ENCODE measurements at regions not wholly inside any gene's neighbourhood (a gene's known extent, or its start where the extent isn't known, plus 50 kb on each side); places are given as distances from the start of the nearest gene placed in this dataset.

GRCh38 chr6:134535831-134536230 lies 217.9 kb upstream of the SGK1 start:
- no peak overlapping the region for H3K4me3 ChIP-seq (replicated peaks; ENCODE audit: insufficient read depth, low read length)
- no peaks in the 10 kb centered on the region for H3K27me3 ChIP-seq (ENCODE audit: insufficient read depth, poor library complexity, severe bottlenecking)
- no peak for TF ChIP-seq REST (IDR thresholded peaks at IDR 0.05; ENCODE audit: insufficient replicate concordance, low read depth)
- TF ChIP-seq CTCF (IDR thresholded peaks at IDR 0.05; ENCODE audit: insufficient read depth, low read length) = no peak
- no peak for TF ChIP-seq POLR2AphosphoS5 (IDR thresholded peaks at IDR 0.05; ENCODE audit: low read depth)
- TF ChIP-seq GABPA (IDR thresholded peaks at IDR 0.05; ENCODE audit: low read depth) = no peak
- TF ChIP-seq SPI1 (IDR thresholded peaks at IDR 0.05; ENCODE audit: borderline replicate concordance, low read depth) = no peak
- no peak for DNase-seq (ENCODE audit: low read depth in 1 of 2, low spot score in 1 of 2)
- H3K27ac ChIP-seq (replicated peaks) = no peak overlapping the region

- no peaks in the 10 kb centered on the region for H3K27me3 ChIP-seq (ENCODE audit: insufficient read depth, poor library complexity, severe bottlenecking)
- no peak for DNase-seq (ENCODE audit: low read depth in 1 of 2, low spot score in 1 of 2)
- H3K27ac ChIP-seq (replicated peaks) = no peak overlapping the region
- no peak overlapping the region for H3K4me3 ChIP-seq (replicated peaks; ENCODE audit: insufficient read depth, low read length)
- TF ChIP-seq GABPA (IDR thresholded peaks at IDR 0.05; ENCODE audit: low read depth) (no peak), POLR2AphosphoS5 (IDR thresholded peaks at IDR 0.05; ENCODE audit: low read depth) (no peak), SPI1 (IDR thresholded peaks at IDR 0.05; ENCODE audit: borderline replicate concordance, low read depth) (no peak), CTCF (IDR thresholded peaks at IDR 0.05; ENCODE audit: insufficient read depth, low read length) (no peak), REST (IDR thresholded peaks at IDR 0.05; ENCODE audit: insufficient replicate concordance, low read depth) (no peak)
Observed at GRCh38 chr6:134534708-134535149, 216.8 kb upstream of the SGK1 start.

- no peak for DNase-seq (ENCODE audit: low read depth in 1 of 2, low spot score in 1 of 2)
- Histone ChIP-seq H3K4me3 (replicated peaks; ENCODE audit: insufficient read depth, low read length) (no peak overlapping the region), H3K27me3 (ENCODE audit: insufficient read depth, poor library complexity, severe bottlenecking) (no peaks in the 10 kb centered on the region), H3K27ac (replicated peaks) (no peak overlapping the region)
- TF ChIP-seq POLR2AphosphoS5 (IDR thresholded peaks at IDR 0.05; ENCODE audit: low read depth) (no peak), SPI1 (IDR thresholded peaks at IDR 0.05; ENCODE audit: borderline replicate concordance, low read depth) (no peak), REST (IDR thresholded peaks at IDR 0.05; ENCODE audit: insufficient replicate concordance, low read depth) (no peak)
Observed at GRCh38 chr6:134533991-134534390, 216.1 kb upstream of the SGK1 start.

Data from HL-60 (cell line).